ENCODE measurements at regions not wholly inside any gene's neighbourhood (a gene's known extent, or its start where the extent isn't known, plus 50 kb on each side); places are given as distances from the start of the nearest gene placed in this dataset.

GRCh38 chr14:65329481-65329880, 83.0 kb upstream of the FUT8 start:
- DNase-seq = no peak
- Histone ChIP-seq H3K27ac (ENCODE audit: low read depth in 1 of 2, low read length in 1 of 2) (no peak overlapping the region), H3K27me3 (ENCODE audit: control insufficient read depth in 3 of 3, insufficient read depth in 3 of 3, low read length in 2 of 3) (no peaks in the 10 kb centered on the region), H3K9me3 (ENCODE audit: control insufficient read depth in 4 of 4, insufficient read depth in 3 of 4, low read length in 3 of 4) (no peaks in the 10 kb centered on the region), H3K4me3 (no peak overlapping the region), H3K36me3 (ENCODE audit: control insufficient read depth in 4 of 4, insufficient read depth in 4 of 4, low read length in 4 of 4) (no peaks in the 10 kb centered on the region), H3K4me1 (ENCODE audit: control insufficient read depth in 5 of 5, insufficient read depth in 5 of 5, low read length in 5 of 5) (peaks cover 0 to 5% (median 4%) of the 10 kb centered on the region in 5 donors), H3K9ac (ENCODE audit: insufficient read depth in 1 of 2, low read length in 2 of 2) (no peak overlapping the region)
- no peak for TF ChIP-seq CTCF (IDR thresholded peaks at IDR 0.05; ENCODE audit: control extremely low read depth, extremely low read depth)
- 97% methylated on average over 2 of the region's 2 CpGs for WGBS, 2 donors
- ATAC-seq (ENCODE audit: insufficient read depth, low FRiP score) = no peak

- Histone ChIP-seq H3K4me1 (ENCODE audit: control insufficient read depth in 5 of 5, insufficient read depth in 5 of 5, low read length in 5 of 5) (peaks cover 3 to 10% (median 7%) of the 10 kb centered on the region in 5 donors), H3K36me3 (ENCODE audit: control insufficient read depth in 4 of 4, insufficient read depth in 4 of 4, low read length in 4 of 4) (no peaks in the 10 kb centered on the region), H3K9me3 (ENCODE audit: control insufficient read depth in 4 of 4, insufficient read depth in 3 of 4, low read length in 3 of 4) (no peaks in the 10 kb centered on the region), H3K27me3 (ENCODE audit: control insufficient read depth in 3 of 3, insufficient read depth in 3 of 3, low read length in 2 of 3) (no peaks in the 10 kb centered on the region), H3K4me3 (no peak overlapping the region), H3K9ac (ENCODE audit: insufficient read depth in 1 of 2, low read length in 2 of 2) (no peak overlapping the region), H3K27ac (ENCODE audit: low read depth in 1 of 2, low read length in 1 of 2) (no peak overlapping the region)
- ATAC-seq (ENCODE audit: insufficient read depth, low FRiP score) (no peak), DNase-seq (no peak)
- no peak for TF ChIP-seq CTCF (IDR thresholded peaks at IDR 0.05; ENCODE audit: control extremely low read depth, extremely low read depth)
- 61 to 62% methylated on average over 2 of the region's 2 CpGs for WGBS, 2 donors
These were observed 82.6 kb upstream of the FUT8 start for GRCh38 chr14:65329911-65330310.

DNA sequence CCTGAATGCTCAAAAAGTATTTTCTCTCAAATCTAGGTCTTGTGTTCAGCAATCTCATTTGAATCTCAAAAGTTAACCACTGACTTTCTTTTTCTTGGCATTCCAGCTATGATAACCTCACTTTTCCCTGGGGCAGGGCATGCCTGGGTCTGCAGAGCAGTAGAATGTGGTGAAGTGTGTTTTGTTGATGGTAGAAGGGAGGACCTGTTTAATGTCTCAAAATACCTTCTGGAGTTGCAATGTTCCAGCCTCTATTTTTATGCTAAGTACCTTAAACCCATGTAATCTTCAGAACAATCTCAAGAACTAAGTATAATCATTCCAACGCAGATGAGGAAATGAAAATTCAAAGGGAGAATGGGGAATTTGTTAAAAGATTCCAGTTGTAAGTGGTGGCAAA, 82.1 kb upstream of the FUT8 start:
- peaks cover 3 to 14% (median 11%) of the 10 kb centered on the region in 5 donors for H3K4me1 ChIP-seq (ENCODE audit: control insufficient read depth in 5 of 5, insufficient read depth in 5 of 5, low read length in 5 of 5)
- H3K27ac ChIP-seq (ENCODE audit: low read depth in 1 of 2, low read length in 1 of 2) = no peak overlapping the region
- H3K4me3 ChIP-seq = no peak overlapping the region

More for the DNA sequence above, 82.1 kb upstream of the FUT8 start:
- Histone ChIP-seq H3K9ac (ENCODE audit: insufficient read depth in 1 of 2, low read length in 2 of 2) (no peak overlapping the region), H3K27me3 (ENCODE audit: control insufficient read depth in 3 of 3, insufficient read depth in 3 of 3, low read length in 2 of 3) (no peaks in the 10 kb centered on the region), H3K9me3 (ENCODE audit: control insufficient read depth in 4 of 4, insufficient read depth in 3 of 4, low read length in 3 of 4) (no peaks in the 10 kb centered on the region), H3K36me3 (ENCODE audit: control insufficient read depth in 4 of 4, insufficient read depth in 4 of 4, low read length in 4 of 4) (no peaks in the 10 kb centered on the region)
- WGBS, 2 donors = 30 to 50% methylated on average over 1 of the region's 1 CpG
- ATAC-seq (ENCODE audit: insufficient read depth, low FRiP score) (no peak), DNase-seq (no peak)
- no peak for TF ChIP-seq CTCF (IDR thresholded peaks at IDR 0.05; ENCODE audit: control extremely low read depth, extremely low read depth)

Measured in lung (tissue), 11 donors.